Trophoblast cell (in vitro differentiated cells and primary cell): ENCODE measurements at regions not wholly inside any gene's neighbourhood (a gene's known extent, or its start where the extent isn't known, plus 50 kb on each side); places are given as distances from the start of the nearest gene placed in this dataset.
A peak's percentile ranks its signal among the peaks of the same experiment; 100 is the strongest.

Source experiments
- DNase-seq, 2 donors: peaks; one replicate each; pipeline ENCODE4 v3.0.0-alpha.2; 2016
- H2AFZ ChIP-seq: 2 replicates; pipeline ENCODE4 v1.6.1; 2013; ENCODE audit warnings: low read length, moderate library complexity, mild to moderate bottlenecking; ENCODE audit not compliant: insufficient read depth, poor library complexity
- H2AK5ac ChIP-seq: 2 replicates; pipeline ENCODE4 v1.6.1; 2013; ENCODE audit warnings: mild to moderate bottlenecking, low read length
- H2BK120ac ChIP-seq: 2 replicates; pipeline ENCODE4 v1.6.1; 2013; ENCODE audit warnings: low read length, mild to moderate bottlenecking, moderate library complexity; ENCODE audit not compliant: insufficient read depth, poor library complexity
- H2BK12ac ChIP-seq: 2 replicates; pipeline ENCODE4 v1.6.1; 2013; ENCODE audit warnings: mild to moderate bottlenecking, low read length, moderate library complexity
- H2BK5ac ChIP-seq: 2 replicates; pipeline ENCODE4 v1.6.1; 2013; ENCODE audit warnings: low read length, low read depth, moderate library complexity, mild to moderate bottlenecking; ENCODE audit not compliant: poor library complexity
- H3K14ac ChIP-seq: 2 replicates; pipeline ENCODE4 v1.6.1; 2013; ENCODE audit warnings: mild to moderate bottlenecking, low read length
- H3K18ac ChIP-seq: 2 replicates; pipeline ENCODE4 v1.6.1; 2013; ENCODE audit warnings: mild to moderate bottlenecking, low read length
- H3K23ac ChIP-seq: 2 replicates; pipeline ENCODE4 v1.6.1; 2013; ENCODE audit warnings: low read length
- H3K27ac ChIP-seq: 2 replicates; pipeline ENCODE4 v1.5.1; 2013; ENCODE audit warnings: low read depth, mild to moderate bottlenecking, inconsistent platforms, low read length, moderate library complexity
- H3K27me3 ChIP-seq: 2 replicates; pipeline ENCODE4 v1.6.1; 2013; ENCODE audit warnings: inconsistent platforms, mild to moderate bottlenecking, low read length, moderate library complexity; ENCODE audit not compliant: insufficient read depth
- H3K36me3 ChIP-seq, 2 experiments: 1 replicate in 1 of 2; 2 replicates in 1 of 2; pipeline ENCODE4 v1.6.1; 2013; ENCODE audit warnings: low read length in 2 of 2, mild to moderate bottlenecking in 2 of 2, moderate library complexity in 1 of 2; ENCODE audit not compliant: insufficient read depth in 2 of 2, control insufficient read depth in 1 of 2
- H3K4ac ChIP-seq: 2 replicates; pipeline ENCODE4 v1.6.1; 2013; ENCODE audit warnings: low read depth, mild to moderate bottlenecking, low read length, moderate library complexity
- H3K4me1 ChIP-seq, 2 experiments: 1 replicate in 1 of 2; 2 replicates in 1 of 2; pipeline ENCODE4 v1.6.1; 2013; ENCODE audit warnings: low read length in 2 of 2, mild to moderate bottlenecking in 2 of 2, moderate library complexity in 1 of 2; ENCODE audit not compliant: insufficient read depth in 2 of 2, control insufficient read depth in 1 of 2
- H3K4me2 ChIP-seq: 2 replicates; pipeline ENCODE4 v1.6.1; 2013; ENCODE audit warnings: inconsistent platforms, mild to moderate bottlenecking, low read length, moderate library complexity
- H3K4me3 ChIP-seq: 2 replicates; pipeline ENCODE4 v1.5.1; 2013; ENCODE audit warnings: mild to moderate bottlenecking, low read depth, low read length, inconsistent platforms
- H3K79me1 ChIP-seq: one replicate; pipeline ENCODE4 v1.6.1; 2013; ENCODE audit warnings: low read length
- H3K79me2 ChIP-seq: 2 replicates; pipeline ENCODE4 v1.6.1; 2013; ENCODE audit warnings: low read length, mild to moderate bottlenecking; ENCODE audit not compliant: control insufficient read depth, insufficient read depth, poor library complexity
- H3K9ac ChIP-seq: 2 replicates; pipeline ENCODE4 v1.6.1; 2013; ENCODE audit warnings: mild to moderate bottlenecking, low read length
- H3K9me3 ChIP-seq: 2 replicates; pipeline ENCODE4 v1.6.1; 2013; ENCODE audit warnings: low read depth, mild to moderate bottlenecking, control low read depth, inconsistent platforms, low read length; ENCODE audit not compliant: insufficient read depth
- H4K12ac ChIP-seq: 2 replicates; pipeline ENCODE4 v1.6.1; 2013; ENCODE audit warnings: low read depth, mild to moderate bottlenecking, low read length, moderate library complexity
- H4K8ac ChIP-seq: 2 replicates; pipeline ENCODE4 v1.6.1; 2013; ENCODE audit warnings: low read depth, mild to moderate bottlenecking, low read length, moderate library complexity
- H4K91ac ChIP-seq: one replicate; pipeline ENCODE4 v1.6.1; 2013; ENCODE audit warnings: low read depth, mild to moderate bottlenecking, low read length, moderate library complexity
- WGBS: extraction: QIAGEN DNeasy Blood & Tissue Kit; methylation state at CpG from one replicate; pipeline ENCODE4 v1.1.7; 2013; ENCODE audit warnings: missing lambda C conversion rate; ENCODE audit not compliant: insufficient read length, insufficient coverage; ENCODE audit errors: extremely low coverage; 5-methylcytosine and 5-hydroxymethylcytosine counted together

- H3K14ac ChIP-seq = peak overlapping the region; percentile 40
- no peak overlapping the region for H4K12ac ChIP-seq
- no peak overlapping the region for H3K9ac ChIP-seq
- H3K4me2 ChIP-seq = no peak overlapping the region
- no peak overlapping the region for H2AFZ ChIP-seq
- H4K91ac ChIP-seq = peak overlapping the region; percentile 49
- no peak overlapping the region for H3K23ac ChIP-seq
- no peak overlapping the region for H3K18ac ChIP-seq
- peak overlapping the region; percentile 29 for H4K8ac ChIP-seq
- H2BK5ac ChIP-seq = no peak overlapping the region
- no peak for DNase-seq
- no peak overlapping the region for H3K4ac ChIP-seq
- H2BK120ac ChIP-seq = no peak overlapping the region
- H2BK12ac ChIP-seq = peak overlapping the region; percentile 38
- peaks cover 9% of the 10 kb centered on the region for H3K79me1 ChIP-seq
- peaks cover 2% of the 10 kb centered on the region for H3K9me3 ChIP-seq
- peaks cover 14 to 15% of the 10 kb centered on the region in 2 experiments for H3K4me1 ChIP-seq
- peak overlapping the region; percentile 50 for H2AK5ac ChIP-seq
- H3K36me3 ChIP-seq = no peaks in the 10 kb centered on the region
- H3K79me2 ChIP-seq = no peaks in the 10 kb centered on the region
- H3K27ac ChIP-seq = no peak overlapping the region
- no peaks in the 10 kb centered on the region for H3K27me3 ChIP-seq
- no CpG with 5 or more reads among the region's 10 CpGs for WGBS
- no peak overlapping the region for H3K4me3 ChIP-seq
Measured at GRCh38 chr10:78266741-78267469, 233.2 kb downstream of the RPS24 start.

- H3K36me3 ChIP-seq = no peaks in the 10 kb centered on the region
- H3K79me1 ChIP-seq = peaks cover 3% of the 10 kb centered on the region
- H3K27ac ChIP-seq = no peak overlapping the region
- no peak overlapping the region for H2BK12ac ChIP-seq
- H2AFZ ChIP-seq = no peak overlapping the region
- no peak overlapping the region for H2BK5ac ChIP-seq
- no peak overlapping the region for H3K4me3 ChIP-seq
- H4K12ac ChIP-seq = no peak overlapping the region
- no peak overlapping the region for H3K18ac ChIP-seq
- H3K23ac ChIP-seq = no peak overlapping the region
- H3K4ac ChIP-seq = no peak overlapping the region
- WGBS = no CpG with 5 or more reads among the region's 3 CpGs
- H4K91ac ChIP-seq = peak overlapping the region; percentile 49
- H3K9me3 ChIP-seq = peaks cover 5% of the 10 kb centered on the region
- peaks cover 11 to 14% of the 10 kb centered on the region in 2 experiments for H3K4me1 ChIP-seq
- H3K27me3 ChIP-seq = no peaks in the 10 kb centered on the region
- no peak overlapping the region for H2BK120ac ChIP-seq
- H3K9ac ChIP-seq = no peak overlapping the region
- no peak overlapping the region for H4K8ac ChIP-seq
- H3K4me2 ChIP-seq = no peak overlapping the region
- H2AK5ac ChIP-seq = no peak overlapping the region
- H3K79me2 ChIP-seq = no peaks in the 10 kb centered on the region
- DNase-seq = no peak
- H3K14ac ChIP-seq = peak overlapping the region; percentile 40
Measured at GRCh38 chr10:78267598-78267997, 233.9 kb downstream of the RPS24 start.

- Histone ChIP-seq H2AFZ (no peak overlapping the region), H3K4me3 (no peak overlapping the region), H3K79me2 (no peaks in the 10 kb centered on the region), H3K79me1 (peaks cover 2% of the 10 kb centered on the region), H3K14ac (no peak overlapping the region), H3K23ac (no peak overlapping the region), H2AK5ac (no peak overlapping the region), H4K91ac (no peak overlapping the region), H3K27ac (no peak overlapping the region), H4K12ac (no peak overlapping the region), H4K8ac (no peak overlapping the region), H2BK12ac (no peak overlapping the region), H2BK120ac (no peak overlapping the region), H3K4ac (no peak overlapping the region), H3K9ac (no peak overlapping the region), H3K27me3 (no peaks in the 10 kb centered on the region), H3K4me1 (peaks cover 10 to 14% of the 10 kb centered on the region in 2 experiments), H3K9me3 (peaks cover 5% of the 10 kb centered on the region), H3K4me2 (no peak overlapping the region), H3K36me3 (no peaks in the 10 kb centered on the region), H2BK5ac (no peak overlapping the region), H3K18ac (no peak overlapping the region)
- no peak for DNase-seq
- WGBS = no CpG with 5 or more reads among the region's 2 CpGs
Measured at GRCh38 chr10:78269060-78269459, 235.4 kb downstream of the RPS24 start.

GRCh38 chr10:78272329-78272728, 238.7 kb downstream of the RPS24 start:
- H2BK5ac ChIP-seq = no peak overlapping the region
- H2BK12ac ChIP-seq = no peak overlapping the region
- H3K79me1 ChIP-seq = peaks cover 2% of the 10 kb centered on the region
- no peak overlapping the region for H3K14ac ChIP-seq
- no peak overlapping the region for H3K4me2 ChIP-seq
- DNase-seq = no peak
- no peak overlapping the region for H3K18ac ChIP-seq
- H3K9ac ChIP-seq = no peak overlapping the region
- no peak overlapping the region for H3K4ac ChIP-seq
- no peak overlapping the region for H3K27ac ChIP-seq
- no peaks in the 10 kb centered on the region for H3K27me3 ChIP-seq
- H4K91ac ChIP-seq = no peak overlapping the region
- H2AFZ ChIP-seq = no peak overlapping the region
- H4K8ac ChIP-seq = no peak overlapping the region
- no peak overlapping the region for H3K23ac ChIP-seq
- H3K79me2 ChIP-seq = no peaks in the 10 kb centered on the region
- H4K12ac ChIP-seq = no peak overlapping the region
- H3K4me1 ChIP-seq = peaks cover 10 to 11% of the 10 kb centered on the region in 2 experiments
- H2BK120ac ChIP-seq = no peak overlapping the region
- peaks cover 5% of the 10 kb centered on the region for H3K9me3 ChIP-seq
- H3K36me3 ChIP-seq = no peaks in the 10 kb centered on the region
- no peak overlapping the region for H2AK5ac ChIP-seq
- H3K4me3 ChIP-seq = no peak overlapping the region
